ENCODE measurements at regions not wholly inside any gene's neighbourhood (a gene's known extent, or its start where the extent isn't known, plus 50 kb on each side); places are given as distances from the start of the nearest gene placed in this dataset.

- TF ChIP-seq POLR2A (IDR thresholded peaks at IDR 0.05) (no peak), POLR2AphosphoS5 (IDR thresholded peaks at IDR 0.05) (no peak), CTCF (IDR thresholded peaks at IDR 0.05) (no peak)
These were observed 1273.0 kb downstream of the RAPGEF2 start for GRCh38 chr4:160375772-160376452.

Measured in gastroesophageal sphincter (tissue), 3 donors.